GM10266 (cell line): ENCODE measurements at regions not wholly inside any gene's neighbourhood (a gene's known extent, or its start where the extent isn't known, plus 50 kb on each side); places are given as distances from the start of the nearest gene placed in this dataset.

Experiments
- DNase-seq: peaks from one replicate; pipeline ENCODE4 v3.0.0; 2012; ENCODE audit errors: extremely low spot score
- CTCF ChIP-seq: IDR thresholded peaks from 2 replicates; pipeline ENCODE4 v1.5.1; 2012; ENCODE audit warnings: mild to moderate bottlenecking, low read depth; ENCODE audit not compliant: control insufficient read depth, insufficient read depth; ENCODE audit errors: missing control alignments

- TF ChIP-seq CTCF: no peak
- no peak for DNase-seq
Observed at GRCh38 chr16:8376858-8377257, 213.5 kb downstream of the TMEM114 start.

- DNase-seq: no peak
Observed at GRCh38 chr16:8376430-8376829, 213.9 kb downstream of the TMEM114 start.

GRCh38 chr16:8375232-8375587 lies 215.1 kb downstream of the TMEM114 start:
- no peak for DNase-seq

More at GRCh38 chr16:8376430-8376829, 213.9 kb downstream of the TMEM114 start:
- no peak for TF ChIP-seq CTCF

GRCh38 chr16:8374586-8375231 lies 215.6 kb downstream of the TMEM114 start:
- no peak for DNase-seq
- no peak for TF ChIP-seq CTCF

More at GRCh38 chr16:8375232-8375587, 215.1 kb downstream of the TMEM114 start:
- TF ChIP-seq CTCF: no peak

- no peak for TF ChIP-seq CTCF
- DNase-seq: no peak
Observed at GRCh38 chr16:8373676-8374431, 216.5 kb downstream of the TMEM114 start.

GRCh38 chr16:8372141-8372540 lies 218.2 kb downstream of the TMEM114 start:
- no peak for TF ChIP-seq CTCF
- no peak for DNase-seq
